ENCODE measurements at regions not wholly inside any gene's neighbourhood (a gene's known extent, or its start where the extent isn't known, plus 50 kb on each side); places are given as distances from the start of the nearest gene placed in this dataset.

DNA sequence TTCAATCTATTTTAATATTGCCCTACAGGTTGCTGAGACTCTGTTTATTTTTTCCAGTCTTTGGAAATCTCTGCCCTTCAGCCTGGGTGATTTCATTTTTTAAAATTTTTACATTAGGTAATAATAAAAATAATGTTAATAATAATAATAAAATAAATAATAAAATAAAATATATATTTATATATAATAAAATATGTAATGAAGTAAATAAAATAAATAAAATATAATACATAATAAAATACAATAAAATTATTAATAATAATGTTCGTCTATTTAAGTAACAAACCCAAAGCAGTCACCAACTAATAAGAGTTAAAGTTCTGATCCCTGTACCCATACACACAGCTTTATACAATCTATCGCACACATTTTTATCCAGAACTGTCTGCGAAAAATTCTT lies 130.5 kb downstream of the SEC23A start:
- TF ChIP-seq, protein P1, sequence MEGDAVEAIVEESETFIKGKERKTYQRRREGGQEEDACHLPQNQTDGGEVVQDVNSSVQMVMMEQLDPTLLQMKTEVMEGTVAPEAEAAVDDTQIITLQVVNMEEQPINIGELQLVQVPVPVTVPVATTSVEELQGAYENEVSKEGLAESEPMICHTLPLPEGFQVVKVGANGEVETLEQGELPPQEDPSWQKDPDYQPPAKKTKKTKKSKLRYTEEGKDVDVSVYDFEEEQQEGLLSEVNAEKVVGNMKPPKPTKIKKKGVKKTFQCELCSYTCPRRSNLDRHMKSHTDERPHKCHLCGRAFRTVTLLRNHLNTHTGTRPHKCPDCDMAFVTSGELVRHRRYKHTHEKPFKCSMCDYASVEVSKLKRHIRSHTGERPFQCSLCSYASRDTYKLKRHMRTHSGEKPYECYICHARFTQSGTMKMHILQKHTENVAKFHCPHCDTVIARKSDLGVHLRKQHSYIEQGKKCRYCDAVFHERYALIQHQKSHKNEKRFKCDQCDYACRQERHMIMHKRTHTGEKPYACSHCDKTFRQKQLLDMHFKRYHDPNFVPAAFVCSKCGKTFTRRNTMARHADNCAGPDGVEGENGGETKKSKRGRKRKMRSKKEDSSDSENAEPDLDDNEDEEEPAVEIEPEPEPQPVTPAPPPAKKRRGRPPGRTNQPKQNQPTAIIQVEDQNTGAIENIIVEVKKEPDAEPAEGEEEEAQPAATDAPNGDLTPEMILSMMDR (IDR thresholded peaks at IDR 0.05; ENCODE audit: insufficient read depth, low read depth, low read length), result no peak
- TF ChIP-seq EZH2 (IDR thresholded peaks at IDR 0.05; ENCODE audit: insufficient read depth, low read length), result no peak
